ENCODE measurements at regions not wholly inside any gene's neighbourhood (a gene's known extent, or its start where the extent isn't known, plus 50 kb on each side); places are given as distances from the start of the nearest gene placed in this dataset.

DNA sequence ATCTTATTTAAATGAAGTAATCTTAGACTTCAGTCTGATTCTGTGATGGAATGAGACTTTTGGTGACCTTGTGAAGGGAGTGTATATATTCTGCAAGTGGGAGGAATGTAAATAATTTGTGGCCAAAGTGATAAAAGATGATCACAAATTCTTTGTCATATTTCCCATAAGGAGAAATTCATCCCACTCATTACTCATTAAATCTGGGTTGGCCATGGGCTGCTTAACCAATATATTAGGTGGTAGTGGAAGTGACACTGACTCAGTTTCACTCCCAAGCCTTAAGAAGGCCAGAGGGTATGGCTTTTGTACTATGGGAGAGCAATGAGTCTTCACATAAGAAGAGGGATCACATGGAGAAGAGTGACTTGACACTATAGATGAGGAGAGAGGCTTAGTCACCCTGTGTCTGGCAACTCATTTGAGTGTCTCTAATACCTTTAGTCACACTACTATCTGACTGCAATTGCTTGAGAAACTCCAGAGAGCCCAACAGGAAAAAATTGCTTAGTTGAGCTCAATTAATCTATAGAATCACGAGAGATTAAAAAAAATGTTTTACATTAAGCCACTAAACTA, 408.2 kb upstream of the PITX2 start:
- DNase-seq (ENCODE audit: low read depth, low spot score), result no peak
- Histone ChIP-seq H3K4me3 (ENCODE audit: insufficient read length, low read depth) (no peak overlapping the region), H3K36me3 (ENCODE audit: insufficient read depth, insufficient read length, low read length) (no peaks in the 10 kb centered on the region), H3K4me1 (ENCODE audit: insufficient read depth, insufficient read length) (no peaks in the 10 kb centered on the region), H3K9ac (ENCODE audit: insufficient read length, low read depth) (no peak overlapping the region), H3K9me3 (ENCODE audit: insufficient read depth, low read length) (no peaks in the 10 kb centered on the region), H3K27me3 (ENCODE audit: insufficient read depth, insufficient read length) (no peaks in the 10 kb centered on the region)
- TF ChIP-seq SUZ12 (IDR thresholded peaks at IDR 0.05; ENCODE audit: extremely low read depth, insufficient read depth, insufficient read length) (no peak), ZNF274 (IDR thresholded peaks at IDR 0.05; ENCODE audit: low read depth, low read length) (no peak)

DNA sequence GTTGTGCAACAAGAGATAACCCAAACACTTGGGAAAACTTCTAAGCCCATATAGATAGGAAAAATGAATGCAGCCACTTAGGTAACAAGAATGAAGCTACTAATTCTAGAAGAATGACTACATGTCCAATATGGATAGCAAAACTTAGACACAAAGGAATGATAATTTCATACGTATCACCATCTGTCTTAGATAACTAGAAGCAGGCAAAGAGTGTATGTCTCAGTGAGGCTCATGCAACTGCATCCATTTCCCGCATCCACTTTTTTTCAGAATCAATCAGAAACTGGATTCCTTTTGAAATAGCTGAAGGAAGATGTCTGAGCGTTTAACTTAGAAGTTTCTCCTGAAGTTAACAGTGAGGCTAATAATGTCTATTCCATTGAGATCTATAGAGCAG, 408.7 kb upstream of the PITX2 start:
- Histone ChIP-seq H3K9me3 (ENCODE audit: insufficient read depth, low read length) (no peaks in the 10 kb centered on the region), H3K36me3 (ENCODE audit: insufficient read depth, insufficient read length, low read length) (no peaks in the 10 kb centered on the region), H3K4me1 (ENCODE audit: insufficient read depth, insufficient read length) (no peaks in the 10 kb centered on the region), H3K9ac (ENCODE audit: insufficient read length, low read depth) (no peak overlapping the region), H3K27me3 (ENCODE audit: insufficient read depth, insufficient read length) (no peaks in the 10 kb centered on the region), H3K4me3 (ENCODE audit: insufficient read length, low read depth) (no peak overlapping the region)
- no peak for DNase-seq (ENCODE audit: low read depth, low spot score)
- TF ChIP-seq SUZ12 (IDR thresholded peaks at IDR 0.05; ENCODE audit: extremely low read depth, insufficient read depth, insufficient read length) (no peak), ZNF274 (IDR thresholded peaks at IDR 0.05; ENCODE audit: low read depth, low read length) (no peak), YY1 (IDR thresholded peaks at IDR 0.05; ENCODE audit: insufficient read depth, insufficient read length) (no peak)

DNA sequence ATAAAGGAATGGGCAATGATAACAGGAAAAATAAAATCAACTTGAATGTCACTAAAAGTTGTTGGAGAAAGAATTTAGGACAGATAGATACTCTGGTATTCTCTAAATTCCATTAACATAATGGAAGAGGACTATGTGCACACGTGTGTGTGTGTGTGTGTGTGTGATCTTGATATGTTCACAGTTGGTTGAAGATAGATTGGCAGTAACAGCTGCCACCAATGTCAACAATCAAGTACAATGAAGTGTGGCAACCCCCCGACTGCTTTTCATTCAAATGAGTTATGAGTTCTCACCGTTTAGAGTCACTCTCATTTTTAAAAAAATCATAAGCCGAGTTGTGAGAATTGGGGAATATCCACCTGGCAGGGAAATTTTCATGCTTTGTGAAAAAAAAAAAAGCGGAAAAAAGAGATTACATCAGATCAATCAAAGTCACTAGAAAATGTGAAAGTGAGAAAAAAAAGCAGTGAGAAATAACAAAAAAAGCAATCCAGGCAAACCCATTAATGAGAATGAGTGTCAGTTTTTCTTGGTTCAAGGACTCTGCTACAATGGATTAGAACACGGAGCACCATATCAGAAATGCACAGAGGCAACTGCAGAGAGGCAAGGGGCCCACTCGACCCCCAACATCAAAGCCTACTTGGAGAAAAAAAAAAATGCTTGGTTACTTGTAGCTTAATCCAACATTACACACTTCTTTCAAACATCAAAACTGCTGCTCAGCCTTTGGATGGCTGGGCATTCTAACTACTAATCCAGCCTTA, 414.9 kb upstream of the PITX2 start:
- Histone ChIP-seq H3K4me3 (ENCODE audit: insufficient read length, low read depth) (no peak overlapping the region), H3K4me1 (ENCODE audit: insufficient read depth, insufficient read length) (no peaks in the 10 kb centered on the region), H3K9ac (ENCODE audit: insufficient read length, low read depth) (no peak overlapping the region), H3K27me3 (ENCODE audit: insufficient read depth, insufficient read length) (no peaks in the 10 kb centered on the region), H3K9me3 (ENCODE audit: insufficient read depth, low read length) (no peaks in the 10 kb centered on the region), H3K36me3 (ENCODE audit: insufficient read depth, insufficient read length, low read length) (no peaks in the 10 kb centered on the region)
- DNase-seq (ENCODE audit: low read depth, low spot score), result no peak
- TF ChIP-seq YY1 (IDR thresholded peaks at IDR 0.05; ENCODE audit: insufficient read depth, insufficient read length), result no peak
- TF ChIP-seq ZNF274 (IDR thresholded peaks at IDR 0.05; ENCODE audit: low read depth, low read length), result no peak
- TF ChIP-seq SUZ12 (IDR thresholded peaks at IDR 0.05; ENCODE audit: extremely low read depth, insufficient read depth, insufficient read length), result no peak

DNA sequence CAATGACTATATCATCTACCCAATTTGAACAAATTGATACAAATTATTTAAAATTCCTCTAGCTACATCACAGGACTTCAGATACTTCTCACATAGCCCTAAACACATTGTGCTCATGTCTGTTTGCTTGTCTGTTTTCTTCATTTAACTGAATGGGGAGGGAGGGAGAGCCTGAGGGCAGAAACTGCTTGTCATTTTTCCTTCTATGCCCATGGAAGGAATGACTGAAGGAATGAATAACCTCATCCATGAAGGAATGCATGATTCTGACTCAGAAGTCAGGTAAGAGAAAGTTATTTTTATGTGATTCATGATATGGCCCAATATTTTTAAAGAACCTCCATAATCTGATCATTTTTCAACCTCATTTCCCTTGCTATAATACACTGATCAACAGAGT, 418.0 kb upstream of the PITX2 start:
- Histone ChIP-seq H3K36me3 (ENCODE audit: insufficient read depth, insufficient read length, low read length) (no peaks in the 10 kb centered on the region), H3K9me3 (ENCODE audit: insufficient read depth, low read length) (no peaks in the 10 kb centered on the region), H3K9ac (ENCODE audit: insufficient read length, low read depth) (no peak overlapping the region), H3K4me1 (ENCODE audit: insufficient read depth, insufficient read length) (no peaks in the 10 kb centered on the region), H3K4me3 (ENCODE audit: insufficient read length, low read depth) (no peak overlapping the region), H3K27me3 (ENCODE audit: insufficient read depth, insufficient read length) (no peaks in the 10 kb centered on the region)
- TF ChIP-seq ZNF274 (IDR thresholded peaks at IDR 0.05; ENCODE audit: low read depth, low read length) (no peak), YY1 (IDR thresholded peaks at IDR 0.05; ENCODE audit: insufficient read depth, insufficient read length) (no peak), SUZ12 (IDR thresholded peaks at IDR 0.05; ENCODE audit: extremely low read depth, insufficient read depth, insufficient read length) (no peak)
- no peak for DNase-seq (ENCODE audit: low read depth, low spot score)

DNA sequence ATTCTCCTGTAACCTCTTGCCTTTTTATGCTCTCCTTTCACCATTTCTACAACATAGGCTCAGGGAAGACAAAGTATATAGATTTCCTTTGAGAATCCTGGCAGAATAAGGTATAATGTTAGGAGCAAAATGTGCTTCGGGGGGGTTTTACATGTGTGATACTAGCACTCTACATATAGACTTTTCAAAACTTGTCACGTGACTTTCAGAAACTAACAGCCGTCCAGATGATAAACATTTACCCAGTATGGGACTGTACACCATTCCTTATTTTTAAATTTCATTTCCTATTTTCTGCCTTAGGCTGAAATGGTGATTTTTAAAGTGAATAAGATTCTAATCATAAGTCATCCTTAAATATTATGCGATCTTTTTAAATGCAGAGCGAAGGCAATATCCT, 420.4 kb upstream of the PITX2 start:
- H3K9me3 ChIP-seq (ENCODE audit: insufficient read depth, low read length), result no peaks in the 10 kb centered on the region
- H3K36me3 ChIP-seq (ENCODE audit: insufficient read depth, insufficient read length, low read length), result no peaks in the 10 kb centered on the region
- no peak overlapping the region for H3K4me3 ChIP-seq (ENCODE audit: insufficient read length, low read depth)
- no peaks in the 10 kb centered on the region for H3K4me1 ChIP-seq (ENCODE audit: insufficient read depth, insufficient read length)
- no peak for DNase-seq (ENCODE audit: low read depth, low spot score)
- H3K9ac ChIP-seq (ENCODE audit: insufficient read length, low read depth), result no peak overlapping the region
- H3K27me3 ChIP-seq (ENCODE audit: insufficient read depth, insufficient read length), result no peaks in the 10 kb centered on the region
- TF ChIP-seq SUZ12 (IDR thresholded peaks at IDR 0.05; ENCODE audit: extremely low read depth, insufficient read depth, insufficient read length) (no peak), YY1 (IDR thresholded peaks at IDR 0.05; ENCODE audit: insufficient read depth, insufficient read length) (no peak), ZNF274 (IDR thresholded peaks at IDR 0.05; ENCODE audit: low read depth, low read length) (no peak)

DNA sequence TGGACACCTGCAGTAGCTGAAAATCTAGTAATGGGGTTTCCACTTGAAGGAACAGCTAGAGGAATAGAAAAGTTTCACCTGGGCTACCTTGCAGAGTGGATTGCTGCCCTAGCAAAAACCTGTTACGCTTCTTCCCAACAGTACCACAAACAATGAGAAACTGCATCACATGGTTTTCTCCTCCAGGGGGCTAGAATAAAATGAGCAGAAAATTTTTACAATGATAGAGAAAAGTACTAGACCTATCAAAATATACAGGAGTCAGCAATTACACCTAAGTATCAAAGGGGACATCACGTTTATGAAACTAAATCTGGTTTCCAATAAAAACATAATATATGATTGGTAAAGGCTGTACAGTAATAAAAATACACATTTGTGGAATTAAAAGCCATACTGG, 423.1 kb upstream of the PITX2 start:
- TF ChIP-seq ZNF274 (IDR thresholded peaks at IDR 0.05; ENCODE audit: low read depth, low read length) (no peak), YY1 (IDR thresholded peaks at IDR 0.05; ENCODE audit: insufficient read depth, insufficient read length) (no peak), SUZ12 (IDR thresholded peaks at IDR 0.05; ENCODE audit: extremely low read depth, insufficient read depth, insufficient read length) (no peak)
- H3K4me3 ChIP-seq (ENCODE audit: insufficient read length, low read depth), result no peak overlapping the region
- no peaks in the 10 kb centered on the region for H3K9me3 ChIP-seq (ENCODE audit: insufficient read depth, low read length)
- H3K9ac ChIP-seq (ENCODE audit: insufficient read length, low read depth), result no peak overlapping the region
- no peaks in the 10 kb centered on the region for H3K36me3 ChIP-seq (ENCODE audit: insufficient read depth, insufficient read length, low read length)
- H3K4me1 ChIP-seq (ENCODE audit: insufficient read depth, insufficient read length), result no peaks in the 10 kb centered on the region
- no peaks in the 10 kb centered on the region for H3K27me3 ChIP-seq (ENCODE audit: insufficient read depth, insufficient read length)
- no peak for DNase-seq (ENCODE audit: low read depth, low spot score)

DNA sequence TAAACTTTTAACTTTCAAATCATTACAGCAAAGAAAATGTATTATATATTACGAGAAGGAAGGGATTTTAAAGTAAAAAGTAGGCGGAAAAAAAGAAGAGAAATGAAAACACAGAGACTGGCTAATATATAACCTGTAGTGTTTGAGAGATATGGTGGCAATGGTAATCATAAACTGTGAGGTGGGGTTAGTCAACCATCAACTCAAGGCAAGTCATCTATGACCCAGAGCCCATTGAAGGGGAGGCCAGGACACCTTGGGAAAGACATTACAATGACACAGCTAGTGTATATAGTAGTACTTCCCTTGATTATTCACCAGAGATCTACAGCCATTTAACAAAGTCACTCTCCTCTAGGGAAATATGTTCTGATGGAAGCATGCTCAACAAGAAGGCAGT, 423.9 kb upstream of the PITX2 start:
- Histone ChIP-seq H3K4me3 (ENCODE audit: insufficient read length, low read depth) (no peak overlapping the region), H3K9me3 (ENCODE audit: insufficient read depth, low read length) (no peaks in the 10 kb centered on the region), H3K36me3 (ENCODE audit: insufficient read depth, insufficient read length, low read length) (no peaks in the 10 kb centered on the region), H3K27me3 (ENCODE audit: insufficient read depth, insufficient read length) (no peaks in the 10 kb centered on the region), H3K9ac (ENCODE audit: insufficient read length, low read depth) (no peak overlapping the region), H3K4me1 (ENCODE audit: insufficient read depth, insufficient read length) (no peaks in the 10 kb centered on the region)
- DNase-seq (ENCODE audit: low read depth, low spot score), result no peak
- TF ChIP-seq SUZ12 (IDR thresholded peaks at IDR 0.05; ENCODE audit: extremely low read depth, insufficient read depth, insufficient read length) (no peak), ZNF274 (IDR thresholded peaks at IDR 0.05; ENCODE audit: low read depth, low read length) (no peak), YY1 (IDR thresholded peaks at IDR 0.05; ENCODE audit: insufficient read depth, insufficient read length) (no peak)

Data from NT2/D1 (cell line).